ENCODE measurements at regions not wholly inside any gene's neighbourhood (a gene's known extent, or its start where the extent isn't known, plus 50 kb on each side); places are given as distances from the start of the nearest gene placed in this dataset.

DNA sequence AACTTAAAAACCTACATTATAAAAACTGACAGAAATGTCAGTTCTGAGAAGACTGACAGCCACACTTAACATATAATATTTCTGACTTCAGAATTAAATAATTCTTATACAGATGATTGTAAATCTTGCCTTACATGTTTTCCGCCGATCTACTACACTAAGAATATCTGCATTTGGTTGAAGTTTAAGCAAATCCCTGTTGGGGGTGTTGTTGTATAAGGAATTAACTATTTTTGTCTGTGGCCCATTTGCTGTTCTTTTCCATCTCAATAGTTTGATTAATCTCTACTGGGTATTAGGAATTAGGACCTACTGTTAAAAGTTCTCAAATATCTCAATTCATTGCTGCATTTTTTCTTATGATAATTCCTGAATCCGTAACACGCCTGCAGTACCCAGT lies 838.3 kb upstream of the ROBO1 start:
- H3K9me3 ChIP-seq: no peaks in the 10 kb centered on the region
- DNase-seq (ENCODE audit: low spot score in 2 of 2): no peak
- H3K27ac ChIP-seq: no peak overlapping the region
- H3K27me3 ChIP-seq: no peaks in the 10 kb centered on the region
- TF ChIP-seq, protein P1, sequence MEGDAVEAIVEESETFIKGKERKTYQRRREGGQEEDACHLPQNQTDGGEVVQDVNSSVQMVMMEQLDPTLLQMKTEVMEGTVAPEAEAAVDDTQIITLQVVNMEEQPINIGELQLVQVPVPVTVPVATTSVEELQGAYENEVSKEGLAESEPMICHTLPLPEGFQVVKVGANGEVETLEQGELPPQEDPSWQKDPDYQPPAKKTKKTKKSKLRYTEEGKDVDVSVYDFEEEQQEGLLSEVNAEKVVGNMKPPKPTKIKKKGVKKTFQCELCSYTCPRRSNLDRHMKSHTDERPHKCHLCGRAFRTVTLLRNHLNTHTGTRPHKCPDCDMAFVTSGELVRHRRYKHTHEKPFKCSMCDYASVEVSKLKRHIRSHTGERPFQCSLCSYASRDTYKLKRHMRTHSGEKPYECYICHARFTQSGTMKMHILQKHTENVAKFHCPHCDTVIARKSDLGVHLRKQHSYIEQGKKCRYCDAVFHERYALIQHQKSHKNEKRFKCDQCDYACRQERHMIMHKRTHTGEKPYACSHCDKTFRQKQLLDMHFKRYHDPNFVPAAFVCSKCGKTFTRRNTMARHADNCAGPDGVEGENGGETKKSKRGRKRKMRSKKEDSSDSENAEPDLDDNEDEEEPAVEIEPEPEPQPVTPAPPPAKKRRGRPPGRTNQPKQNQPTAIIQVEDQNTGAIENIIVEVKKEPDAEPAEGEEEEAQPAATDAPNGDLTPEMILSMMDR (IDR thresholded peaks at IDR 0.05): no peak
- TF ChIP-seq POLR2AphosphoS5 (IDR thresholded peaks at IDR 0.05) (no peak), EP300 (IDR thresholded peaks at IDR 0.05) (no peak), POLR2A (IDR thresholded peaks at IDR 0.05) (no peak)
- no peaks in the 10 kb centered on the region for H3K36me3 ChIP-seq
- no peak overlapping the region for H3K4me3 ChIP-seq
- WGBS: 76% methylated on average over 4 of the region's 4 CpGs
- no peaks in the 10 kb centered on the region for H3K4me1 ChIP-seq

- no peak for DNase-seq (ENCODE audit: low spot score in 2 of 2)
- no peaks in the 10 kb centered on the region for H3K36me3 ChIP-seq
- H3K9me3 ChIP-seq: no peaks in the 10 kb centered on the region
- no peaks in the 10 kb centered on the region for H3K27me3 ChIP-seq
- no peaks in the 10 kb centered on the region for H3K4me1 ChIP-seq
- no peak for TF ChIP-seq POLR2AphosphoS5 (IDR thresholded peaks at IDR 0.05)
- TF ChIP-seq, protein P1 (IDR thresholded peaks at IDR 0.05): no peak
- no peak for TF ChIP-seq POLR2A (IDR thresholded peaks at IDR 0.05)
- TF ChIP-seq EP300 (IDR thresholded peaks at IDR 0.05): no peak
- no peak overlapping the region for H3K4me3 ChIP-seq
- no peak overlapping the region for H3K27ac ChIP-seq
These were observed 833.7 kb upstream of the ROBO1 start for GRCh38 chr3:80601479-80601878.

GRCh38 chr3:80592792-80593191 lies 825.0 kb upstream of the ROBO1 start:
- Histone ChIP-seq H3K36me3 (no peaks in the 10 kb centered on the region), H3K27ac (no peak overlapping the region), H3K9me3 (no peaks in the 10 kb centered on the region), H3K27me3 (no peaks in the 10 kb centered on the region), H3K4me1 (no peaks in the 10 kb centered on the region), H3K4me3 (no peak overlapping the region)
- no peak for DNase-seq (ENCODE audit: low spot score in 2 of 2)
- 55% methylated on average over 1 of the region's 1 CpG for WGBS
- TF ChIP-seq POLR2AphosphoS5 (IDR thresholded peaks at IDR 0.05) (no peak), POLR2A (IDR thresholded peaks at IDR 0.05) (no peak), EP300 (IDR thresholded peaks at IDR 0.05) (no peak)
- TF ChIP-seq, protein P1 (IDR thresholded peaks at IDR 0.05): no peak

- no peak overlapping the region for H3K27ac ChIP-seq
- no peak for DNase-seq (ENCODE audit: low spot score in 2 of 2)
- TF ChIP-seq POLR2A (IDR thresholded peaks at IDR 0.05): no peak
- TF ChIP-seq, protein P1 (IDR thresholded peaks at IDR 0.05): no peak
- no peak for TF ChIP-seq POLR2AphosphoS5 (IDR thresholded peaks at IDR 0.05)
- TF ChIP-seq EP300 (IDR thresholded peaks at IDR 0.05): no peak
- H3K36me3 ChIP-seq: no peaks in the 10 kb centered on the region
- no peaks in the 10 kb centered on the region for H3K27me3 ChIP-seq
- H3K4me1 ChIP-seq: no peaks in the 10 kb centered on the region
- WGBS: 92% methylated on average over 2 of the region's 2 CpGs
- H3K9me3 ChIP-seq: no peaks in the 10 kb centered on the region
- H3K4me3 ChIP-seq: no peak overlapping the region
These were observed 818.5 kb upstream of the ROBO1 start for GRCh38 chr3:80586338-80586737.

DNA sequence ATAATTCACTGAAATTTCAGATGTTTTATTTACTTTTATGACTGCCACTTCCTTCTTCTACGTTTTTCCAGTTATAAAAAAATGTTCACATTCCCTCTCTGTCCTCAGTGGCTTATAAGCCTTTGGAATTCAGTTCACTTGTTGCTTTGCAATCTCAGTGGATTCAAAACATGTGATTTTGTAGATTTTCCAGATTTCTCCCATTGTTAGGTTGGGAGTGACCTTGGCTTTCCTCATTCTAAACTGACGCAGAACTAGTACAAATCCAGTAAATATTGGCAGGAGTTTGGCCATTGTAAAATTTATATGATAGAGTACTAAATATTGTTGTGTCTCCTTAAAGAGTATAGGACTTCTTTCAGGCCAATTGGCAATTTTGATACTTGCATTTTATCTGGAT lies 812.3 kb upstream of the ROBO1 start:
- TF ChIP-seq POLR2AphosphoS5 (IDR thresholded peaks at IDR 0.05): no peak
- TF ChIP-seq, protein P1 (IDR thresholded peaks at IDR 0.05): no peak
- no peak for TF ChIP-seq EP300 (IDR thresholded peaks at IDR 0.05)
- TF ChIP-seq POLR2A (IDR thresholded peaks at IDR 0.05): no peak
- no peak overlapping the region for H3K4me3 ChIP-seq
- WGBS: 49% methylated on average over 2 of the region's 2 CpGs
- DNase-seq (ENCODE audit: low spot score in 2 of 2): no peak
- H3K27ac ChIP-seq: no peak overlapping the region
- H3K4me1 ChIP-seq: no peaks in the 10 kb centered on the region
- H3K9me3 ChIP-seq: no peaks in the 10 kb centered on the region
- no peaks in the 10 kb centered on the region for H3K36me3 ChIP-seq
- H3K27me3 ChIP-seq: no peaks in the 10 kb centered on the region

Measured in suprapubic skin (tissue), 4 donors.